K562 (cell line): ENCODE measurements at regions not wholly inside any gene's neighbourhood (a gene's known extent, or its start where the extent isn't known, plus 50 kb on each side); places are given as distances from the start of the nearest gene placed in this dataset.

Experiments used
- ATAC-seq: fragments of 200-7000 bp; cut with Tn5 transposase; 3 replicates; pipeline ENCODE4 v1.9.1; 2020; ENCODE audit warnings: moderate library complexity
- BruUV-seq: library from RNA; stranded (reverse); fragments of 400-500 nt; replicated peaks from 2 replicates; lab custom pipeline; 2021; lab: Mats Ljungman, UMichigan
- CTCF ChIA-PET: fragments of 300-600 bp; formaldehyde crosslinking; extraction: SDS; loops from one replicate; lab custom pipeline; 2021; ENCODE audit warnings: low intra/inter-chr PET ratio; lab: Yijun Ruan, JAX
- POLR2A ChIA-PET: fragments of 300-600, 350-650 bp; sonication (Branson Sonifier 250); formaldehyde crosslinking; extraction: SDS; loops from one replicate; lab custom pipeline; 2021; ENCODE audit warnings: antibody characterized with exemption, inconsistent platforms; lab: Yijun Ruan, JAX
- DNase-seq, 4 experiments: peaks; one replicate each; pipeline versions ENCODE4 v3.0.0 to v3.0.0-alpha.2; 2011 to 2018; ENCODE audit warnings: low spot score in 3 of 4, mixed read lengths in 3 of 4; ENCODE audit errors: extremely low read depth in 1 of 4
- FAIRE-seq: peaks from 2 replicates; lab custom pipeline; 2011; peaks lifted over from hg19 to GRCh38; lab: Jason Lieb, UNC
- H2AFZ ChIP-seq: 2 replicates; pipeline ENCODE4 v1.6.0; 2011; ENCODE audit warnings: low read depth, low read length, control low read depth, inconsistent platforms
- H3K27ac ChIP-seq: fragments of 200-600 bp; 3 replicates; pipeline ENCODE4 v1.8.0; 2011; ENCODE audit warnings: low read depth, mild to moderate bottlenecking, control low read depth, inconsistent platforms, low read length, moderate library complexity, mixed read lengths; ENCODE audit errors: extremely low read depth
- H3K27me3 ChIP-seq, 2 experiments: fragments of 300-600 bp in 1 of 2; 2 replicates in 1 of 2; 3 replicates in 1 of 2; pipeline versions ENCODE4 v1.6.0 to v1.8.0; 2011; ENCODE audit warnings: inconsistent platforms in 2 of 2, low read length in 2 of 2, mild to moderate bottlenecking in 1 of 2, mixed read lengths in 1 of 2, moderate library complexity in 1 of 2; ENCODE audit not compliant: control insufficient read depth in 2 of 2, insufficient read depth in 2 of 2
- H3K36me3 ChIP-seq: fragments of 300-600 bp; 3 replicates; pipeline ENCODE4 v1.8.0; 2011; ENCODE audit warnings: mild to moderate bottlenecking, low read length, inconsistent platforms; ENCODE audit not compliant: control insufficient read depth, insufficient read depth
- H3K4me1 ChIP-seq, 2 experiments: fragments of 200-600 bp in 1 of 2; replicated peaks in 1 of 2; 2 replicates in 1 of 2; 3 replicates in 1 of 2; pipeline versions ENCODE4 v1.5.1 to v1.8.0; 2011; ENCODE audit warnings: inconsistent platforms in 2 of 2, low read length in 2 of 2, mild to moderate bottlenecking in 1 of 2, mixed read lengths in 1 of 2, moderate library complexity in 1 of 2; ENCODE audit not compliant: control insufficient read depth in 2 of 2, insufficient read depth in 2 of 2
- H3K4me2 ChIP-seq: 2 replicates; pipeline ENCODE4 v1.6.1; 2011; ENCODE audit warnings: low read length, control low read depth, inconsistent platforms, mixed read lengths; ENCODE audit not compliant: insufficient read depth
- H3K4me3 ChIP-seq: fragments of 200-600 bp; sonication (generic), shearing (Covaris generic); 2 replicates; pipeline ENCODE4 v1.5.1; 2016; ENCODE audit warnings: control low read depth, inconsistent platforms
- H3K79me2 ChIP-seq: fragments of 200-600 bp; 3 replicates; pipeline ENCODE4 v1.8.0; 2011; ENCODE audit warnings: low read length, inconsistent platforms; ENCODE audit not compliant: control insufficient read depth, insufficient read depth
- H3K9ac ChIP-seq, 2 experiments: 2 replicates each; pipeline versions ENCODE4 v1.6.0 to v1.6.1; 2011; ENCODE audit warnings: low read depth in 2 of 2, low read length in 2 of 2, control low read depth in 1 of 2, inconsistent platforms in 1 of 2, mild to moderate bottlenecking in 1 of 2, mixed read lengths in 1 of 2; ENCODE audit not compliant: insufficient read depth in 1 of 2
- H3K9me1 ChIP-seq: one replicate; pipeline ENCODE4 v1.6.0; 2011; ENCODE audit warnings: inconsistent platforms, mild to moderate bottlenecking, low read length, moderate library complexity; ENCODE audit not compliant: control insufficient read depth, insufficient read depth
- H3K9me3 ChIP-seq: replicated peaks from 2 replicates; pipeline ENCODE4 v1.5.1; 2011; ENCODE audit warnings: low read depth, low read length, inconsistent platforms; ENCODE audit not compliant: control insufficient read depth, insufficient read depth
- H4K20me1 ChIP-seq: replicated peaks from 2 replicates; pipeline ENCODE4 v1.6.1; 2011; ENCODE audit warnings: low read length, inconsistent platforms, mixed read lengths; ENCODE audit not compliant: control insufficient read depth, insufficient read depth
- ARNT ChIP-seq, 2 experiments: fragments of 450-650 bp; IDR thresholded peaks; 2 replicates each; pipeline ENCODE4 v1.6.1; 2016; ENCODE audit warnings: mild to moderate bottlenecking in 1 of 2
- HBP1 ChIP-seq: fragments of 450-650 bp; formaldehyde crosslinking; IDR thresholded peaks from 2 replicates; pipeline ENCODE4 v1.4.0; 2022; ENCODE audit warnings: missing genetic modification characterization
- HES1 ChIP-seq: fragments of 450-650 bp; IDR thresholded peaks from 2 replicates; pipeline ENCODE4 v1.6.1; 2016; ENCODE audit warnings: low read depth, mild to moderate bottlenecking, moderate library complexity
- HOXB6 ChIP-seq: fragments of 250-450 bp; sonication (Bioruptor Pico); IDR thresholded peaks from 2 replicates; pipeline ENCODE4 v1.5.1; 2022; ENCODE audit warnings: mild to moderate bottlenecking, borderline replicate concordance
- KDM4B ChIP-seq, 2 experiments: fragments of 450-650 bp in 1 of 2; sonication (generic) in 1 of 2; IDR thresholded peaks; 2 replicates each; pipeline ENCODE4 v1.6.1; 2016 to 2017; ENCODE audit warnings: borderline replicate concordance in 2 of 2, antibody characterized with exemption in 1 of 2, low read depth in 1 of 2, mild to moderate bottlenecking in 1 of 2
- NEUROD1 ChIP-seq: fragments of 150-350 bp; IDR thresholded peaks from 2 replicates; pipeline ENCODE4 v1.6.1; 2014; ENCODE audit warnings: borderline replicate concordance, low read length, low read depth; ENCODE audit not compliant: partially characterized antibody
- NR2C2 ChIP-seq, 2 experiments: fragments of 200-800 bp in 1 of 2; sonication (Bioruptor generic) in 1 of 2; sonication (generic) in 1 of 2; formaldehyde crosslinking in 1 of 2; IDR thresholded peaks; 2 replicates each; pipeline versions ENCODE4 v1.6.1 to v1.8.0; 2016 to 2022; ENCODE audit warnings: mild to moderate bottlenecking in 1 of 2, missing compliant biosample characterization in 1 of 2, missing genetic modification characterization in 1 of 2, missing genetic modification reagents in 1 of 2
- SETDB1 ChIP-seq: IDR thresholded peaks from one replicate; pipeline ENCODE4 v1.6.1; 2012; ENCODE audit warnings: low read length, control low read depth, inconsistent platforms
- SLC30A9 ChIP-seq: fragments of 250-450 bp; sonication (Bioruptor Pico); IDR thresholded peaks from 2 replicates; pipeline ENCODE4 v1.8.0; 2022; ENCODE audit warnings: mild to moderate bottlenecking, moderate library complexity
- SMAD3 ChIP-seq: fragments of 450-650 bp; formaldehyde crosslinking; conservative IDR thresholded peaks from 2 replicates; pipeline ENCODE4 v1.4.0; 2020; ENCODE audit warnings: mild to moderate bottlenecking
- SOX6 ChIP-seq: fragments of 450-650 bp; IDR thresholded peaks from 2 replicates; pipeline ENCODE4 v1.6.1; 2014; ENCODE audit warnings: mild to moderate bottlenecking
- THRAP3 ChIP-seq: fragments of 450-650 bp; IDR thresholded peaks from 2 replicates; pipeline ENCODE4 v1.6.1; 2016; ENCODE audit warnings: mild to moderate bottlenecking, inconsistent platforms, borderline replicate concordance
- TRIM28 ChIP-seq: fragments of 450-650 bp; IDR thresholded peaks from 2 replicates; pipeline ENCODE4 v1.6.1; 2017
- U2AF1 ChIP-seq: fragments of 200-400 bp; formaldehyde crosslinking; optimal IDR thresholded peaks from 2 replicates; pipeline ENCODE3; 2017; ENCODE audit warnings: mild to moderate bottlenecking, low read depth, low read length, moderate library complexity
- ZBTB9 ChIP-seq: fragments of 450-650 bp; formaldehyde crosslinking; IDR thresholded peaks from 2 replicates; pipeline ENCODE4 v1.4.0; 2020; ENCODE audit warnings: mild to moderate bottlenecking, moderate library complexity
- ZEB2 ChIP-seq: fragments of 450-650 bp; IDR thresholded peaks from 2 replicates; pipeline ENCODE4 v1.6.1; 2016
- WGBS: fragments of 100-300 bp; shearing (Covaris generic); methylation state at CpG from one replicate; pipeline ENCODE4 v1.1.6; 2016; ENCODE audit warnings: low coverage, mixed read lengths; ENCODE audit not compliant: insufficient coverage; ENCODE audit errors: missing lambda C conversion rate; 5-methylcytosine and 5-hydroxymethylcytosine counted together
- in situ Hi-C: fragments of 300-500 bp; cut with MboI; formaldehyde crosslinking; loops from 4 replicates; pipeline ENCODE4 v1.15.0; 2018; ENCODE audit warnings: inconsistent platforms, mixed read lengths
- intact Hi-C: fragments of 100-400 bp; cut with micrococcal nuclease; formaldehyde crosslinking; loops from 2 replicates; pipeline ENCODE4 v1.14.2; 2022

GRCh38 chr17:71909155-71909554, 211.7 kb upstream of the SOX9 start (continued):
- TF ChIP-seq HBP1 (CRISPR knock-in tag) (no peak), NEUROD1 (no peak)

- H3K4me3 ChIP-seq = no peak overlapping the region
- no peak overlapping the region for H3K9ac ChIP-seq
- intact Hi-C loops (no loop called here), in situ Hi-C loops (no loop called here)
- no peak for FAIRE-seq
- H3K79me2 ChIP-seq = no peaks in the 10 kb centered on the region
- H3K27ac ChIP-seq = no peak overlapping the region
- ATAC-seq = no peak
- no peaks in the 10 kb centered on the region for H3K4me1 ChIP-seq
- no peaks in the 10 kb centered on the region for H3K36me3 ChIP-seq
- no peaks in the 10 kb centered on the region for H3K27me3 ChIP-seq
- H2AFZ ChIP-seq = no peak overlapping the region
- 0% methylated on average over 3 of the region's 3 CpGs for WGBS
- no peak for DNase-seq
- POLR2A ChIA-PET = no interaction called here
- no peaks in the 10 kb centered on the region for H3K9me1 ChIP-seq
- CTCF ChIA-PET = no interaction called here
- H3K9me3 ChIP-seq = peaks cover 2% of the 10 kb centered on the region; the same call in 1 of the 2 replicates
- H3K4me2 ChIP-seq = no peak overlapping the region
- H4K20me1 ChIP-seq = no peaks in the 10 kb centered on the region
- TF ChIP-seq SETDB1 (no peak), KDM4B (IDR thresholded peaks at IDR 0.05; ENCODE audit: borderline replicate concordance in 2 of 2, low read depth in 1 of 2) (no peak), SMAD3 (CRISPR knock-in tag) (no peak), ZEB2 (no peak), HES1 (no peak), ZBTB9 (CRISPR knock-in tag) (no peak), HOXB6 (CRISPR knock-in tag) (no peak), U2AF1 (no peak), TRIM28 (no peak), NR2C2 (CRISPR knock-in tag; IDR thresholded peaks at IDR 0.05) (no peak), NR2C2 (tag; IDR thresholded peaks at IDR 0.05) (no peak), SOX6 (no peak), THRAP3 (no peak), ARNT (IDR thresholded peaks at IDR 0.05) (no peak), SLC30A9 (CRISPR knock-in tag) (no peak)
- no TSS peak for BruUV-seq
Measured at GRCh38 chr17:71910002-71910401, 210.8 kb upstream of the SOX9 start.
